IMR-90 (cell line): ENCODE measurements at regions not wholly inside any gene's neighbourhood (a gene's known extent, or its start where the extent isn't known, plus 50 kb on each side); places are given as distances from the start of the nearest gene placed in this dataset.

ENCODE experiments used
- ATAC-seq: fragments of 200-7000 bp; cut with Tn5 transposase; 2 replicates; pipeline ENCODE4 v1.9.1; 2020; ENCODE audit warnings: low read depth, mild to moderate bottlenecking, moderate library complexity
- BruUV-seq: library from RNA; stranded (reverse); fragments of 400-500 nt; replicated peaks from 2 replicates; lab custom pipeline; 2021; lab: Mats Ljungman, UMichigan
- CTCF ChIA-PET: fragments of 300-600 bp; formaldehyde crosslinking; extraction: SDS; loops from one replicate; lab custom pipeline; 2021; ENCODE audit warnings: antibody characterized with exemption; lab: Yijun Ruan, JAX
- POLR2A ChIA-PET: fragments of 300-600 bp; sonication (Branson Sonifier 250); formaldehyde crosslinking; loops from one replicate; lab custom pipeline; 2022; ENCODE audit warnings: antibody characterized with exemption; ENCODE audit not compliant: unreplicated experiment; lab: Charles Lee
- DNase-seq: peaks from one replicate; pipeline ENCODE4 v3.0.0; 2013
- H2AFZ ChIP-seq: replicated peaks from 2 replicates; pipeline ENCODE3; 2013; ENCODE audit warnings: low read length, mild to moderate bottlenecking; ENCODE audit not compliant: poor library complexity
- H2AK5ac ChIP-seq: 2 replicates; pipeline ENCODE4 v1.6.1; 2013; ENCODE audit warnings: low read depth, low read length, inconsistent platforms
- H2AK9ac ChIP-seq: replicated peaks from 2 replicates; pipeline ENCODE3; 2013; ENCODE audit warnings: mild to moderate bottlenecking, low read depth, low read length, moderate library complexity; ENCODE audit not compliant: poor library complexity
- H2BK120ac ChIP-seq: 2 replicates; pipeline ENCODE4 v1.6.1; 2013; ENCODE audit warnings: low read depth, low read length, inconsistent platforms
- H2BK15ac ChIP-seq: 3 replicates; pipeline ENCODE4 v1.6.1; 2013; ENCODE audit warnings: low read depth, low read length, inconsistent platforms
- H2BK20ac ChIP-seq: 2 replicates; pipeline ENCODE4 v1.6.1; 2013; ENCODE audit warnings: low read depth, mild to moderate bottlenecking, inconsistent platforms, low read length, moderate library complexity
- H2BK5ac ChIP-seq: 2 replicates; pipeline ENCODE4 v1.6.1; 2013; ENCODE audit warnings: mild to moderate bottlenecking, low read depth, low read length, inconsistent platforms; ENCODE audit not compliant: poor library complexity, severe bottlenecking
- H3K14ac ChIP-seq: replicated peaks from 2 replicates; pipeline ENCODE4 v1.6.1; 2013; ENCODE audit warnings: low read depth, low read length, inconsistent platforms
- H3K18ac ChIP-seq: 2 replicates; pipeline ENCODE4 v1.6.1; 2013; ENCODE audit warnings: low read depth, low read length, control low read depth
- H3K23ac ChIP-seq: 2 replicates; pipeline ENCODE4 v1.6.1; 2013; ENCODE audit warnings: low read depth, low read length, inconsistent platforms
- H3K27ac ChIP-seq: 2 replicates; pipeline ENCODE4 v1.5.1; 2013; ENCODE audit warnings: mild to moderate bottlenecking, control low read depth, low read length; ENCODE audit not compliant: insufficient read depth
- H3K27me3 ChIP-seq: 2 replicates; pipeline ENCODE4 v1.6.1; 2013; ENCODE audit warnings: low read length; ENCODE audit not compliant: control insufficient read depth, insufficient read depth
- H3K36me3 ChIP-seq: 2 replicates; pipeline ENCODE4 v1.6.1; 2013; ENCODE audit warnings: low read length, mixed read lengths; ENCODE audit not compliant: control insufficient read depth, insufficient read depth
- H3K4ac ChIP-seq: 2 replicates; pipeline ENCODE4 v1.6.1; 2013; ENCODE audit warnings: low read depth, low read length, inconsistent platforms
- H3K4me1 ChIP-seq: 2 replicates; pipeline ENCODE4 v1.6.1; 2013; ENCODE audit warnings: low read length, mixed read lengths; ENCODE audit not compliant: control insufficient read depth, insufficient read depth
- H3K4me2 ChIP-seq: 2 replicates; pipeline ENCODE4 v1.6.1; 2013; ENCODE audit warnings: low read depth, mild to moderate bottlenecking, control low read depth, low read length, moderate library complexity
- H3K4me3 ChIP-seq: 2 replicates; pipeline ENCODE4 v1.5.1; 2013; ENCODE audit warnings: low read depth, mild to moderate bottlenecking, control low read depth, low read length, moderate library complexity; ENCODE audit not compliant: insufficient read depth
- H3K56ac ChIP-seq: 2 replicates; pipeline ENCODE4 v1.6.1; 2013; ENCODE audit warnings: low read length, inconsistent platforms; ENCODE audit not compliant: insufficient read depth; ENCODE audit errors: extremely low read depth
- H3K79me1 ChIP-seq, 2 experiments: 2 replicates each; pipeline ENCODE4 v1.6.1; 2013; ENCODE audit warnings: low read length in 2 of 2, inconsistent platforms in 1 of 2, low read depth in 1 of 2
- H3K9ac ChIP-seq: 2 replicates; pipeline ENCODE4 v1.6.1; 2013; ENCODE audit warnings: low read depth, low read length, control low read depth
- H3K9me1 ChIP-seq: 2 replicates; pipeline ENCODE4 v1.6.1; 2013; ENCODE audit warnings: low read length, inconsistent platforms; ENCODE audit not compliant: insufficient read depth
- H3K9me3 ChIP-seq: 2 replicates; pipeline ENCODE4 v1.6.1; 2013; ENCODE audit warnings: low read length; ENCODE audit not compliant: control insufficient read depth, insufficient read depth
- H4K20me1 ChIP-seq: 2 replicates; pipeline ENCODE4 v1.6.1; 2013; ENCODE audit warnings: low read length, inconsistent platforms; ENCODE audit not compliant: insufficient read depth
- H4K5ac ChIP-seq: 2 replicates; pipeline ENCODE4 v1.6.1; 2013; ENCODE audit warnings: mild to moderate bottlenecking, low read depth, low read length, control low read depth
- H4K8ac ChIP-seq, 2 experiments: 2 replicates each; pipeline ENCODE4 v1.6.1; 2013; ENCODE audit warnings: low read depth in 2 of 2, low read length in 2 of 2, control low read depth in 1 of 2, inconsistent platforms in 1 of 2
- H4K91ac ChIP-seq: 2 replicates; pipeline ENCODE4 v1.6.1; 2013; ENCODE audit warnings: low read depth, low read length, inconsistent platforms; ENCODE audit not compliant: insufficient read depth
- MXI1 ChIP-seq: IDR thresholded peaks from 2 replicates; pipeline ENCODE4 v1.6.1; 2012; ENCODE audit warnings: low read depth, mild to moderate bottlenecking, low read length, moderate library complexity, borderline replicate concordance
- WGBS, 2 experiments: methylation state at CpG; one replicate each; pipeline versions ENCODE4 v1.1.5 to v1.1.7; 2013; ENCODE audit warnings: missing lambda C conversion rate in 2 of 2; ENCODE audit not compliant: insufficient read length in 1 of 2; ENCODE audit errors: extremely low coverage in 2 of 2; 5-methylcytosine and 5-hydroxymethylcytosine counted together
- dilution Hi-C: fragments of 300-500 bp; cut with HindIII; formaldehyde crosslinking; loops from one replicate; pipeline ENCODE4 v1.14.3; 2018; ENCODE audit warnings: low sequenced_read_pairs; ENCODE audit not compliant: unreplicated experiment
- in situ Hi-C: fragments of 300-500 bp; cut with MboI; formaldehyde crosslinking; loops from 3 replicates; pipeline ENCODE4 v1.14.3; 2019; ENCODE audit warnings: low sequenced_read_pairs, inconsistent platforms, mixed read lengths
- intact Hi-C: fragments of 100-400 bp; cut with micrococcal nuclease; formaldehyde crosslinking; loops from 2 replicates; pipeline ENCODE4 v1.10.0; 2022

DNA sequence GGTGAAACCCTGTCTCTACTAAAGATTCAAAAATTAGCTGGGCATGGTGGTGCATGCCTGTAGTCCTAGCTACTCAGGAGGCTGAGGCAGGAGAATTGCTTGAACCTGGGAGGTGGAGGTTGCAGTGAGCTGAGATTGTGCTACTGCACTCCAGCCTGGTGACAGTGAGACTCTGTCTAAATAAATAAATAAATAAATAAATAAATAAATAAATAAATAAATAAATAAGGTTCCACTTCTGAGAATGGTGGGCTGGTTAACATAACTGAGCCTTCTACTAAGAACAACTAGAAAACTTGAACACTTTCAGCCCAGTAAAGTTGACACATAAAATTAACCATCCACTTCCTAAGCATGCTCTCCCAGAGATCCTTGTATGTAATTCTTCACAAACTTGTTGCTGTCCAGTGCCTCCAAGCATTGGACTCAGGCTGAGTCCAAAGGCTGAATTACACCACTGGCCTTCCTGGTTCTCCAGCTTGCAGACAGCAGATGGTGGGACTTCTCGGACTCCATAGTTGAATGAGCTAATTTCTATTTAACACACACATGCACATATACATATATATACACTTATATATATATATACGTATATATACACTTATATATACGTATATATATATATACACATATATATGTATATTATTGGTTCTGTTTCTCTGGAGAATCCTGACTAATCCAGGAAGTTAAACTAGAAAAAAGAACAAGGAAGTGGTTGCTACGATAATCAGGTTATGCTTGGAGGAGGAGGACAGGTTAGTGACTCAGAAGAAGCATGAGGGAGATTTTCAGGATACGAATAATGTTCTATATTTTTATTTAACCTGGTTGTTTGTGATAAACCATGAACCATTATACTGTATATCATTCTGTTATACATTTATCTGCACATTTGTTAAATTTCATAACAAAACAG is 348.8 kb downstream of the METTL4 start:
- Histone ChIP-seq H3K27me3 (no peaks in the 10 kb centered on the region), H2BK20ac (no peak overlapping the region), H4K5ac (no peak overlapping the region), H3K9me3 (no peaks in the 10 kb centered on the region), H3K9ac (no peak overlapping the region), H2AFZ (no peak overlapping the region), H3K23ac (no peak overlapping the region), H4K8ac (no peak overlapping the region), H3K36me3 (no peaks in the 10 kb centered on the region), H3K18ac (no peak overlapping the region), H3K4ac (no peak overlapping the region), H3K4me3 (no peak overlapping the region), H3K27ac (no peak overlapping the region), H3K14ac (no peak overlapping the region), H4K91ac (no peak overlapping the region), H4K20me1 (no peaks in the 10 kb centered on the region), H3K56ac (no peak overlapping the region), H3K4me2 (no peak overlapping the region), H2BK5ac (no peak overlapping the region), H2AK9ac (no peak overlapping the region), H3K79me1 (no peaks in the 10 kb centered on the region), H2BK15ac (no peak overlapping the region), H2AK5ac (no peak overlapping the region), H2BK120ac (no peak overlapping the region), H3K9me1 (no peaks in the 10 kb centered on the region), H3K4me1 (no peaks in the 10 kb centered on the region)
- ChIA-PET CTCF (interaction anchor here (0.9 to 2.4 kb wide), 5 partner anchors 15 to 1357 kb away, joined by 3 to 36 read pairs (median 3); no protein-coding TSS in a partner anchor), POLR2A (no interaction called here)
- dilution Hi-C loops: no loop called here
- BruUV-seq: no TSS peak
- WGBS, 2 experiments: no CpG with 5 or more reads among the region's 5 CpGs
- ATAC-seq (no peak), DNase-seq (no peak)
- intact Hi-C loops: loop anchor here (5.0 kb wide), 1 partner anchor 1355 kb away; no protein-coding TSS in a partner anchor
- in situ Hi-C loops: no loop called here
- no peak for TF ChIP-seq MXI1
